KMS-11 (cell line): ENCODE measurements at regions not wholly inside any gene's neighbourhood (a gene's known extent, or its start where the extent isn't known, plus 50 kb on each side); places are given as distances from the start of the nearest gene placed in this dataset.

Source experiments
- H2AFZ ChIP-seq: fragments of 200-600 bp; sonication (generic); 2 replicates; pipeline ENCODE4 v1.6.1; 2016; ENCODE audit warnings: antibody characterized with exemption, mixed run types, low read depth
- H3K27ac ChIP-seq: fragments of 200-600 bp; sonication (generic); 2 replicates; pipeline ENCODE4 v1.6.1; 2016; ENCODE audit warnings: mild to moderate bottlenecking, mixed run types
- H3K27me3 ChIP-seq: fragments of 200-600 bp; sonication (generic); 2 replicates; pipeline ENCODE4 v1.6.1; 2017; ENCODE audit warnings: mild to moderate bottlenecking, low read depth, mixed run types, moderate library complexity; ENCODE audit not compliant: insufficient read depth
- H3K36me3 ChIP-seq: fragments of 200-600 bp; sonication (generic); 2 replicates; pipeline ENCODE4 v1.6.1; 2017; ENCODE audit warnings: mild to moderate bottlenecking, mixed run types; ENCODE audit not compliant: insufficient read depth
- H3K4me1 ChIP-seq: fragments of 200-600 bp; sonication (generic); 2 replicates; pipeline ENCODE4 v1.6.1; 2016; ENCODE audit warnings: mild to moderate bottlenecking, low read depth, mixed run types; ENCODE audit not compliant: poor library complexity, severe bottlenecking
- H3K4me2 ChIP-seq: fragments of 200-600 bp; sonication (generic); 2 replicates; pipeline ENCODE4 v1.7.0; 2016; ENCODE audit warnings: mild to moderate bottlenecking, mixed run types
- H3K4me3 ChIP-seq: fragments of 200-600 bp; sonication (generic); IDR thresholded peaks from 2 replicates; pipeline ENCODE4 v1.6.1; 2017; ENCODE audit warnings: low read depth, low read length, mixed read lengths; ENCODE audit not compliant: insufficient read depth
- H3K79me2 ChIP-seq: fragments of 200-600 bp; sonication (generic); 2 replicates; pipeline ENCODE4 v1.6.1; 2016; ENCODE audit warnings: low read depth, mixed run types; ENCODE audit not compliant: insufficient read depth
- H3K9ac ChIP-seq: fragments of 200-600 bp; sonication (generic); 2 replicates; pipeline ENCODE4 v1.6.1; 2016; ENCODE audit warnings: mild to moderate bottlenecking, mixed run types
- H4K20me1 ChIP-seq: fragments of 200-600 bp; sonication (generic); 2 replicates; pipeline ENCODE4 v1.6.1; 2016; ENCODE audit warnings: mild to moderate bottlenecking, mixed run types; ENCODE audit not compliant: insufficient read depth
- CTCF ChIP-seq: fragments of 200-600 bp; sonication (generic); conservative IDR thresholded peaks from 2 replicates; pipeline ENCODE4 v1.6.1; 2017; ENCODE audit warnings: low read depth, mild to moderate bottlenecking, antibody characterized with exemption, low read length, moderate library complexity, mixed read lengths

GRCh38 chrX:95628796-95629195 lies 1055.8 kb upstream of the DIAPH2 start:
- H3K4me1 ChIP-seq: no peaks in the 10 kb centered on the region
- no peak for TF ChIP-seq CTCF
- H3K4me2 ChIP-seq: no peak overlapping the region
- no peak overlapping the region for H3K27ac ChIP-seq
- no peak overlapping the region for H3K9ac ChIP-seq
- no peaks in the 10 kb centered on the region for H4K20me1 ChIP-seq
- H3K27me3 ChIP-seq: no peaks in the 10 kb centered on the region
- H3K79me2 ChIP-seq: no peaks in the 10 kb centered on the region
- no peaks in the 10 kb centered on the region for H3K36me3 ChIP-seq
- no peak overlapping the region for H2AFZ ChIP-seq
- no peak overlapping the region for H3K4me3 ChIP-seq

GRCh38 chrX:95629737-95630136 lies 1054.9 kb upstream of the DIAPH2 start:
- no peak overlapping the region for H3K9ac ChIP-seq
- no peaks in the 10 kb centered on the region for H3K79me2 ChIP-seq
- H3K36me3 ChIP-seq: no peaks in the 10 kb centered on the region
- no peaks in the 10 kb centered on the region for H3K4me1 ChIP-seq
- H3K27ac ChIP-seq: no peak overlapping the region
- no peaks in the 10 kb centered on the region for H4K20me1 ChIP-seq
- TF ChIP-seq CTCF: no peak
- no peak overlapping the region for H3K4me2 ChIP-seq
- no peaks in the 10 kb centered on the region for H3K27me3 ChIP-seq
- H2AFZ ChIP-seq: no peak overlapping the region
- no peak overlapping the region for H3K4me3 ChIP-seq

GRCh38 chrX:95640226-95640625 lies 1044.4 kb upstream of the DIAPH2 start:
- H3K4me1 ChIP-seq: peaks cover 9% of the 10 kb centered on the region
- H3K27ac ChIP-seq: no peak overlapping the region
- H4K20me1 ChIP-seq: no peaks in the 10 kb centered on the region
- no peak overlapping the region for H3K4me3 ChIP-seq
- H3K79me2 ChIP-seq: no peaks in the 10 kb centered on the region
- H3K9ac ChIP-seq: no peak overlapping the region
- H3K4me2 ChIP-seq: no peak overlapping the region
- no peak for TF ChIP-seq CTCF
- no peaks in the 10 kb centered on the region for H3K36me3 ChIP-seq
- H3K27me3 ChIP-seq: no peaks in the 10 kb centered on the region
- H2AFZ ChIP-seq: no peak overlapping the region

GRCh38 chrX:95645738-95646137 lies 1038.9 kb upstream of the DIAPH2 start:
- no peak for TF ChIP-seq CTCF
- Histone ChIP-seq H4K20me1 (no peaks in the 10 kb centered on the region), H3K36me3 (no peaks in the 10 kb centered on the region), H3K79me2 (no peaks in the 10 kb centered on the region), H3K4me1 (no peaks in the 10 kb centered on the region), H2AFZ (no peak overlapping the region), H3K4me3 (no peak overlapping the region), H3K9ac (no peak overlapping the region), H3K27me3 (no peaks in the 10 kb centered on the region), H3K27ac (no peak overlapping the region), H3K4me2 (no peak overlapping the region)
